ENCODE measurements at regions not wholly inside any gene's neighbourhood (a gene's known extent, or its start where the extent isn't known, plus 50 kb on each side); places are given as distances from the start of the nearest gene placed in this dataset.

DNA sequence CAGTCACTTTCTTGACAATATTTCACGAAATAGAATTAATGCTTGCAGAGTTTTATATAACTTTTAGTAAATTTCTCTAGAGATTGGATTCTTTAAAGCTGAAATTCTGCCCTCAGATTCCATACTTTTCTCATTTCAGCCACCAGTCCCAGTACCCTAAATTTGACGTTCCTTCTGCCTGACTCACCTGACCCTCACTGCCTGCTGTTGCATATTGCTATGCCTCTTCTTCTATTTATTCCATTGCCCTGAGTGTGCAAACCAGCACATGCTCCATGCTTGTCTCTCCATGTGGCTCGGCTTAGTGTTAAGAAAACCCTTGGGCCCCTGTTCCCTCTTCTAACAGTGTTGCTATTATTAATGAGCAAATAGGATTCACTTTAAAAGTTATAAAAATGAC lies 533.3 kb downstream of the LRFN5 start:
- TF ChIP-seq POLR2A (IDR thresholded peaks at IDR 0.05; ENCODE audit: extremely low read depth, insufficient read length) (no peak), MYC (IDR thresholded peaks at IDR 0.05; ENCODE audit: low read depth, low read length) (no peak)
- TF ChIP-seq, protein P1, sequence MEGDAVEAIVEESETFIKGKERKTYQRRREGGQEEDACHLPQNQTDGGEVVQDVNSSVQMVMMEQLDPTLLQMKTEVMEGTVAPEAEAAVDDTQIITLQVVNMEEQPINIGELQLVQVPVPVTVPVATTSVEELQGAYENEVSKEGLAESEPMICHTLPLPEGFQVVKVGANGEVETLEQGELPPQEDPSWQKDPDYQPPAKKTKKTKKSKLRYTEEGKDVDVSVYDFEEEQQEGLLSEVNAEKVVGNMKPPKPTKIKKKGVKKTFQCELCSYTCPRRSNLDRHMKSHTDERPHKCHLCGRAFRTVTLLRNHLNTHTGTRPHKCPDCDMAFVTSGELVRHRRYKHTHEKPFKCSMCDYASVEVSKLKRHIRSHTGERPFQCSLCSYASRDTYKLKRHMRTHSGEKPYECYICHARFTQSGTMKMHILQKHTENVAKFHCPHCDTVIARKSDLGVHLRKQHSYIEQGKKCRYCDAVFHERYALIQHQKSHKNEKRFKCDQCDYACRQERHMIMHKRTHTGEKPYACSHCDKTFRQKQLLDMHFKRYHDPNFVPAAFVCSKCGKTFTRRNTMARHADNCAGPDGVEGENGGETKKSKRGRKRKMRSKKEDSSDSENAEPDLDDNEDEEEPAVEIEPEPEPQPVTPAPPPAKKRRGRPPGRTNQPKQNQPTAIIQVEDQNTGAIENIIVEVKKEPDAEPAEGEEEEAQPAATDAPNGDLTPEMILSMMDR (IDR thresholded peaks at IDR 0.05; ENCODE audit: low read depth, low read length): no peak
- TF ChIP-seq, protein P2, sequence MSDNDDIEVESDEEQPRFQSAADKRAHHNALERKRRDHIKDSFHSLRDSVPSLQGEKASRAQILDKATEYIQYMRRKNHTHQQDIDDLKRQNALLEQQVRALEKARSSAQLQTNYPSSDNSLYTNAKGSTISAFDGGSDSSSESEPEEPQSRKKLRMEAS (IDR thresholded peaks at IDR 0.05; ENCODE audit: low read depth, low read length): no peak
- H3K4me3 ChIP-seq (ENCODE audit: low read depth, low read length): no peak overlapping the region
- no peak for DNase-seq (ENCODE audit: low read depth)

DNA sequence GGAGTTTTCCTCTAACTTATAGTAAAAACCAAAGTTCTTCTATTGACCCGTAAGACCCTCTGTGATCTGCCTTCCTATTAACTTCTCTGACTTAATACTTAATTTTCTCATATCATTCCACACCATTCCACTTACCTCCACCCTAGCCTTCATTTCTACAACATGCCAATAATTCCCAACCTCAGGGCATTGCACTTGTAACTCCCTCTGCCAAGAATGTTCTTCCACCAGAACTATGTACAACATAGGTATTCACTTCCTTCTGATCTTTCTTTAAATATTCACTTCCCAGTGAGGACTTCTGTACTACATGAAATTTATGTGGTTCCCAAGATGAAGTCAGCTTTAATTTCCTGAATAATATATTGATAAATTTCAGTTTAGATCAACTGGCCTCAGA lies 531.7 kb downstream of the LRFN5 start:
- no peak for DNase-seq (ENCODE audit: low read depth)
- TF ChIP-seq MYC (IDR thresholded peaks at IDR 0.05; ENCODE audit: low read depth, low read length) (no peak), POLR2A (IDR thresholded peaks at IDR 0.05; ENCODE audit: extremely low read depth, insufficient read length) (no peak)
- TF ChIP-seq, protein P1 (IDR thresholded peaks at IDR 0.05; ENCODE audit: low read depth, low read length): no peak
- TF ChIP-seq, protein P2 (IDR thresholded peaks at IDR 0.05; ENCODE audit: low read depth, low read length): no peak
- no peak overlapping the region for H3K4me3 ChIP-seq (ENCODE audit: low read depth, low read length)

DNA sequence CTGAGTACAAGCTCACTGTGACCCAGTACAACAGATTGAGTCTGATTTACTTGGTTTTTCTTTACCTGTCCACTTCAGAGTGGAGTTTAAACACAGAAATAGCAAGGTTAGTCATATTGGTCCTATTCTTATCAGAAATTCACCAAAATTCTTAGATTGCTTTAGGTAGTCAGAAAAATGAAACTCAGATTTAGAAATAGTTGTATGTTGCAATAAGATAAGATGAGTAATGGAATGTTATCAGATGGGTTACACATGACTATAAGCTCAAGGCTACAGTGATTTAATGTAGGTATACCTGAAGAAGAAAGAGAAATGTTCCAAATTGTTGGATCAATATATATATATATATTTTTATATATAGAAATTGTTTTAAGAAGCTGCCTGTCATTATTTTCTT lies 524.1 kb downstream of the LRFN5 start:
- no peak overlapping the region for H3K4me3 ChIP-seq (ENCODE audit: low read depth, low read length)
- DNase-seq (ENCODE audit: low read depth): no peak
- TF ChIP-seq POLR2A (IDR thresholded peaks at IDR 0.05; ENCODE audit: extremely low read depth, insufficient read length) (no peak), MYC (IDR thresholded peaks at IDR 0.05; ENCODE audit: low read depth, low read length) (no peak)
- TF ChIP-seq, protein P1 (IDR thresholded peaks at IDR 0.05; ENCODE audit: low read depth, low read length): no peak
- TF ChIP-seq, protein P2 (IDR thresholded peaks at IDR 0.05; ENCODE audit: low read depth, low read length): no peak

DNA sequence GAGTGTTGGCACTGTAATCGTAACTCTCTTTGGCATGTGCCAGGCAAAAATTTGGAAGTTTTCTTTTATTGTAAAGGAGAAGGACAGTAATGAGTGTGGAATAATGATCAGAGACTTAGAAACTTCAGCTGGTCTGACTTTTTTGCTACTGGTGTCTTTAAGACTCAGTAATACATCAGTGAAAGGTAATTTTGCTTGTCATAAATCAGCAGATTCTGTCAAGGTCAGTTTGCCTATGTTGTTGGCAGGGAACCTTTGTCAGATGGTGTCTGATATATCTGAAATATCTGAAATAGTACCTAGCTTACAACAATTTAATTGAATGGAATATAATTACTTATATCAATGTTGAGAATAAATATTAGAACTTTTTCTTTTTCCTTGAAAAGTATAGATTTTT lies 516.9 kb downstream of the LRFN5 start:
- no peak overlapping the region for H3K4me3 ChIP-seq (ENCODE audit: low read depth, low read length)
- TF ChIP-seq, protein P2 (IDR thresholded peaks at IDR 0.05; ENCODE audit: low read depth, low read length): no peak
- TF ChIP-seq POLR2A (IDR thresholded peaks at IDR 0.05; ENCODE audit: extremely low read depth, insufficient read length): no peak
- DNase-seq (ENCODE audit: low read depth): no peak

DNA sequence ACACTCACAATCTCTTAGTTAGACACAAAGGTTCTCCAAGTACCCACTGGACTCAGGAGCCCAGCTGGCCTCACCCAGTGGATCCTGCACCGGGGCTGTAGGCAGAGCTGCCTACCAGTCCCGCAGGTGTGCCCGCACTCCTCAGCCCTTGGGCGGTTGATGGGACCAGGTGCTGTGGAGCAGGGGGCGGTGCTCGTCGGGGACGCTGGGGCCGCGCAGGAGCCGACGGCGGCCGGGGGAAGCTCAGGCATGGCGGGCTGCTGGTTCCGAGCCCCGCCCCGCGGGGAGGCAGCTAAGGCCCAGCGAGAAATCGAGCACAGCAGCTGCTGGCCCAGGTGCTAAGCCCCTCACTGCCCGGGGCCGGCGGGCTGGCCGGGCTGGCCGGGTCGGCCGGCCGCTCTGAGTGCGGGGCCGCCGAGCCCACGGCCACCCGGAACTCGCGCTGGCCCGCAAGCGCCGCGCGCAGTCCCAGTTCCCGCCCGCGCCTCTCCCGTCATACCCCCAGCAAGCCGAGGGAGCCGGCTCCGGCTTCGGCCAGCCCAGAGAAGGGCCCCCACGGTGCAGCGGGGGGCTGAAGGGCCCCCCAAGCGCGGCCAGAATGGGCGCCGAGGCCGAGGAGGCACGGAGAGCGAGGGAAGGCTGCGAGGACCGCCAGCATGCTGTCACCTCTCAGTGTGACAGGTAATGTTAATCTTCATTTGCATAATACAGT lies 506.8 kb downstream of the LRFN5 start:
- DNase-seq (ENCODE audit: low read depth): no peak
- H3K4me3 ChIP-seq (ENCODE audit: low read depth, low read length): no peak overlapping the region
- TF ChIP-seq, protein P1 (IDR thresholded peaks at IDR 0.05; ENCODE audit: low read depth, low read length): no peak
- TF ChIP-seq, protein P2 (IDR thresholded peaks at IDR 0.05; ENCODE audit: low read depth, low read length): no peak
- TF ChIP-seq POLR2A (IDR thresholded peaks at IDR 0.05; ENCODE audit: extremely low read depth, insufficient read length) (no peak), MYC (IDR thresholded peaks at IDR 0.05; ENCODE audit: low read depth, low read length) (no peak)

DNA sequence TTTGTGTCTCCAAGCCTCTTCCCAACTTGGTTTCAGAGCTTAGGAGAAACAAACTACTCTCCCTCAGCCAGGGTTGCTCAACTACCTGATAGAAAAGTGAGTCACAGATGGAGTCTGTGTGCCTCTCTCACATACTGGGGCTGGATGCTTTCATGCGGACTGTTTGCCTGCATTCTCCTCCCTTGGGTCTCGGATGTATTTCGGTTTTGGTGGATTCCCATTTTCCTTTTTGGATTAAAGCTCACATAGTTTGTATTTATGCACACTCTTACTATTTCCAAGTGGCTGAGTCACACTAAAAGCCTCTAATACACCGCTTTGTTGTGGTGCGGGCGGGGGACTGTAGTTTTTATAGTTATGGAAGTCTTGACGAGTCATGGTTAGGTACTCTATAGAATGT lies 505.4 kb downstream of the LRFN5 start:
- H3K4me3 ChIP-seq (ENCODE audit: low read depth, low read length): no peak overlapping the region
- DNase-seq (ENCODE audit: low read depth): no peak
- TF ChIP-seq, protein P1 (IDR thresholded peaks at IDR 0.05; ENCODE audit: low read depth, low read length): no peak
- TF ChIP-seq, protein P2 (IDR thresholded peaks at IDR 0.05; ENCODE audit: low read depth, low read length): no peak
- TF ChIP-seq MYC (IDR thresholded peaks at IDR 0.05; ENCODE audit: low read depth, low read length) (no peak), POLR2A (IDR thresholded peaks at IDR 0.05; ENCODE audit: extremely low read depth, insufficient read length) (no peak)

Measured in NB4 (cell line).